ENCODE measurements at regions not wholly inside any gene's neighbourhood (a gene's known extent, or its start where the extent isn't known, plus 50 kb on each side); places are given as distances from the start of the nearest gene placed in this dataset.

GRCh38 chr9:71504636-71505035, 263.7 kb downstream of the CEMIP2 start:
- Histone ChIP-seq H3K36me3 (no peaks in the 10 kb centered on the region), H3K9me3 (peaks cover 0 to 14% of the 10 kb centered on the region in 2 donors), H3K27me3 (no peaks in the 10 kb centered on the region), H3K4me1 (no peaks in the 10 kb centered on the region), H3K27ac (no peak overlapping the region), H3K4me3 (no peak overlapping the region)
- no peak for DNase-seq (ENCODE audit: low spot score)
- TF ChIP-seq CTCF (IDR thresholded peaks at IDR 0.05): no peak

GRCh38 chr9:71498691-71499090, 269.6 kb downstream of the CEMIP2 start:
- Histone ChIP-seq H3K36me3 (no peaks in the 10 kb centered on the region), H3K4me1 (no peaks in the 10 kb centered on the region), H3K9me3 (peaks cover 0 to 32% of the 10 kb centered on the region in 2 donors), H3K27me3 (no peaks in the 10 kb centered on the region), H3K4me3 (no peak overlapping the region), H3K27ac (no peak overlapping the region)
- DNase-seq (ENCODE audit: low spot score): no peak
- TF ChIP-seq CTCF (IDR thresholded peaks at IDR 0.05): no peak

- Histone ChIP-seq H3K4me3 (no peak overlapping the region), H3K9me3 (no peaks in the 10 kb centered on the region), H3K36me3 (no peaks in the 10 kb centered on the region), H3K4me1 (no peaks in the 10 kb centered on the region), H3K27me3 (no peaks in the 10 kb centered on the region), H3K27ac (no peak overlapping the region)
- DNase-seq (ENCODE audit: low spot score): no peak
- TF ChIP-seq CTCF (IDR thresholded peaks at IDR 0.05): peak in 1 of 2 donors; percentile 28
These were observed 277.5 kb downstream of the CEMIP2 start for GRCh38 chr9:71490810-71491209.

- no peak for TF ChIP-seq CTCF (IDR thresholded peaks at IDR 0.05)
- Histone ChIP-seq H3K36me3 (no peaks in the 10 kb centered on the region), H3K4me1 (no peaks in the 10 kb centered on the region), H3K9me3 (no peaks in the 10 kb centered on the region), H3K4me3 (no peak overlapping the region), H3K27ac (no peak overlapping the region), H3K27me3 (no peaks in the 10 kb centered on the region)
- DNase-seq (ENCODE audit: low spot score): no peak
These were observed 281.3 kb downstream of the CEMIP2 start for GRCh38 chr9:71487061-71487460.

- H3K4me1 ChIP-seq: no peaks in the 10 kb centered on the region
- no peaks in the 10 kb centered on the region for H3K9me3 ChIP-seq
- H3K27me3 ChIP-seq: no peaks in the 10 kb centered on the region
- no peak for DNase-seq (ENCODE audit: low spot score)
- no peak for TF ChIP-seq CTCF (IDR thresholded peaks at IDR 0.05)
- H3K27ac ChIP-seq: no peak overlapping the region
- H3K36me3 ChIP-seq: no peaks in the 10 kb centered on the region
- no peak overlapping the region for H3K4me3 ChIP-seq
These were observed 283.0 kb downstream of the CEMIP2 start for GRCh38 chr9:71485326-71485725.

GRCh38 chr9:71483436-71483835, 284.9 kb downstream of the CEMIP2 start:
- no peak overlapping the region for H3K27ac ChIP-seq
- H3K9me3 ChIP-seq: no peaks in the 10 kb centered on the region
- no peaks in the 10 kb centered on the region for H3K36me3 ChIP-seq
- no peaks in the 10 kb centered on the region for H3K27me3 ChIP-seq
- no peak for DNase-seq (ENCODE audit: low spot score)
- no peaks in the 10 kb centered on the region for H3K4me1 ChIP-seq
- no peak overlapping the region for H3K4me3 ChIP-seq
- no peak for TF ChIP-seq CTCF (IDR thresholded peaks at IDR 0.05)

Measured in right atrium auricular region (tissue), 2 donors.